Liver (tissue), 8 donors: ENCODE measurements at regions not wholly inside any gene's neighbourhood (a gene's known extent, or its start where the extent isn't known, plus 50 kb on each side); places are given as distances from the start of the nearest gene placed in this dataset.

ENCODE experiments used
- DNase-seq: peaks from one replicate; pipeline ENCODE4 v3.0.0-alpha.2; 2017; ENCODE audit warnings: low spot score
- H3K27ac ChIP-seq, 2 donors: one replicate each; pipeline ENCODE4 v1.7.0; 2013; ENCODE audit warnings: inconsistent platforms in 2 of 2, low read length in 2 of 2, control low read depth in 1 of 2, low read depth in 1 of 2, mild to moderate bottlenecking in 1 of 2
- H3K27me3 ChIP-seq, 4 donors: one replicate each; pipeline versions ENCODE4 v1.6.1 to v1.7.0; 2013; ENCODE audit warnings: low read length in 3 of 4, inconsistent platforms in 1 of 4, mild to moderate bottlenecking in 1 of 4, moderate library complexity in 1 of 4; ENCODE audit not compliant: control insufficient read depth in 4 of 4, insufficient read depth in 4 of 4
- H3K36me3 ChIP-seq, 4 donors: one replicate each; pipeline versions ENCODE4 v1.6.1 to v1.7.0; 2013; ENCODE audit warnings: low read length in 3 of 4, mild to moderate bottlenecking in 3 of 4, low read depth in 1 of 4, moderate library complexity in 1 of 4; ENCODE audit not compliant: control insufficient read depth in 4 of 4, insufficient read depth in 3 of 4
- H3K4me1 ChIP-seq, 4 donors: one replicate each; pipeline versions ENCODE4 v1.6.1 to v1.7.0; 2013; ENCODE audit warnings: low read length in 3 of 4, mild to moderate bottlenecking in 3 of 4, moderate library complexity in 1 of 4; ENCODE audit not compliant: control insufficient read depth in 4 of 4, insufficient read depth in 4 of 4
- H3K4me3 ChIP-seq, 3 donors: one replicate each; pipeline versions ENCODE4 v1.6.1 to v1.7.0; 2013; ENCODE audit warnings: low read length in 3 of 3, control low read depth in 1 of 3, low read depth in 1 of 3, mild to moderate bottlenecking in 1 of 3
- H3K9ac ChIP-seq, 2 donors: one replicate each; pipeline ENCODE4 v1.7.0; 2013; ENCODE audit warnings: low read length in 2 of 2, mild to moderate bottlenecking in 2 of 2, moderate library complexity in 2 of 2, control low read depth in 1 of 2, low read depth in 1 of 2
- H3K9me3 ChIP-seq, 4 donors: one replicate each; pipeline versions ENCODE4 v1.6.1 to v1.7.0; 2013; ENCODE audit warnings: low read length in 3 of 4; ENCODE audit not compliant: control insufficient read depth in 4 of 4
- ATF3 ChIP-seq: IDR thresholded peaks from 2 replicates; pipeline ENCODE4 v1.6.1; 2016; ENCODE audit warnings: antibody characterized with exemption
- CTCF ChIP-seq: fragments of 150-350 bp; IDR thresholded peaks from 2 replicates; pipeline ENCODE4 v1.5.1; 2017; ENCODE audit warnings: improper control_type of control experiment, low read depth, low read length; ENCODE audit not compliant: missing input control
- EGR1 ChIP-seq, 2 donors: IDR thresholded peaks; 2 replicates each; pipeline ENCODE4 v1.6.1; 2016 to 2018; ENCODE audit warnings: antibody characterized with exemption in 2 of 2, low read depth in 2 of 2
- FOXA1 ChIP-seq: IDR thresholded peaks from 2 replicates; pipeline ENCODE4 v1.6.1; 2016; ENCODE audit warnings: antibody characterized with exemption
- FOXA2 ChIP-seq: IDR thresholded peaks from 2 replicates; pipeline ENCODE4 v1.6.1; 2016; ENCODE audit warnings: antibody characterized with exemption
- GABPA ChIP-seq, 2 donors: IDR thresholded peaks in 1 of 2; conservative IDR thresholded peaks in 1 of 2; 2 replicates each; pipeline ENCODE4 v1.6.1; 2016; ENCODE audit warnings: antibody characterized with exemption in 2 of 2, mild to moderate bottlenecking in 1 of 2, moderate library complexity in 1 of 2
- HNF4A ChIP-seq, 2 donors: conservative IDR thresholded peaks; 2 replicates each; pipeline ENCODE4 v1.6.1; 2016; ENCODE audit warnings: antibody characterized with exemption in 2 of 2, mild to moderate bottlenecking in 2 of 2
- HNF4G ChIP-seq: IDR thresholded peaks from 2 replicates; pipeline ENCODE4 v1.6.1; 2016; ENCODE audit warnings: antibody characterized with exemption
- MAX ChIP-seq: IDR thresholded peaks from 2 replicates; pipeline ENCODE4 v1.6.1; 2016; ENCODE audit warnings: antibody characterized with exemption
- NR2F2 ChIP-seq: IDR thresholded peaks from 2 replicates; pipeline ENCODE4 v1.6.1; 2016; ENCODE audit warnings: antibody characterized with exemption
- RAD21 ChIP-seq, 2 donors: IDR thresholded peaks; 2 replicates each; pipeline ENCODE4 v1.6.1; 2016; ENCODE audit warnings: antibody characterized with exemption in 2 of 2, mild to moderate bottlenecking in 2 of 2
- RXRA ChIP-seq, 2 donors: IDR thresholded peaks; 2 replicates each; pipeline ENCODE4 v1.6.1; 2017 to 2018; ENCODE audit warnings: antibody characterized with exemption in 2 of 2, mild to moderate bottlenecking in 1 of 2
- SP1 ChIP-seq: IDR thresholded peaks from 2 replicates; pipeline ENCODE4 v1.6.1; 2018; ENCODE audit warnings: antibody characterized with exemption, mild to moderate bottlenecking
- TAF1 ChIP-seq: conservative IDR thresholded peaks from 2 replicates; pipeline ENCODE4 v1.6.1; 2016; ENCODE audit warnings: antibody characterized with exemption, mild to moderate bottlenecking
- YY1 ChIP-seq: IDR thresholded peaks from 2 replicates; pipeline ENCODE4 v1.6.1; 2016; ENCODE audit warnings: antibody characterized with exemption, mild to moderate bottlenecking
- WGBS: extraction: QIAGEN DNeasy Blood & Tissue Kit; methylation state at CpG from one replicate; pipeline ENCODE4 v1.1.7; 2013; 5-methylcytosine and 5-hydroxymethylcytosine counted together
- donor health status: healthy.
- donor health status: healthy.
- donor health status: healthy.
- donor health status: healthy.
- donor health status: healthy.

GRCh38 chr6:3987053-3987452 lies 91.9 kb downstream of the FAM217A start (continued):
- TF ChIP-seq MAX (no peak), FOXA2 (no peak), ATF3 (no peak), NR2F2 (no peak), HNF4G (no peak), SP1 (no peak), GABPA (IDR thresholded peaks at IDR 0.05 in 1 of 2, conservative IDR thresholded peaks at IDR 0.05 in 1 of 2) (no peak)

GRCh38 chr6:3987576-3987975 lies 91.4 kb downstream of the FAM217A start:
- 91% methylated on average over 2 of the region's 2 CpGs for WGBS

GRCh38 chr6:3990692-3991491 lies 88.0 kb downstream of the FAM217A start:
- TF ChIP-seq NR2F2 (peak; percentile 35), YY1 (peak; percentile 18), CTCF (peak; percentile 87), HNF4A (conservative IDR thresholded peaks at IDR 0.05) (peak in 1 of 2 donors; percentile 19), TAF1 (no peak), RXRA (IDR thresholded peaks at IDR 0.05) (peak in 1 of 2 donors; percentile 47), RAD21 (IDR thresholded peaks at IDR 0.05) (peak; percentile 95 to 97), FOXA2 (peak; percentile 13), FOXA1 (no peak)
- WGBS, result 30% methylated on average over 21 of the region's 21 CpGs
- peak overlapping the region in 1 of 2 donors; percentile 4 for H3K9ac ChIP-seq

More at GRCh38 chr6:3987576-3987975, 91.4 kb downstream of the FAM217A start:
- peaks cover 0 to 3% (median 1%) of the 10 kb centered on the region in 4 donors for H3K4me1 ChIP-seq
- DNase-seq, result no peak
- H3K9me3 ChIP-seq, result no peaks in the 10 kb centered on the region
- no peak overlapping the region for H3K9ac ChIP-seq
- TF ChIP-seq EGR1 (IDR thresholded peaks at IDR 0.05; ENCODE audit: low read depth in 2 of 2) (no peak), FOXA1 (no peak), RXRA (IDR thresholded peaks at IDR 0.05) (no peak), TAF1 (no peak), GABPA (IDR thresholded peaks at IDR 0.05 in 1 of 2, conservative IDR thresholded peaks at IDR 0.05 in 1 of 2) (no peak), YY1 (no peak), FOXA2 (no peak)
- H3K4me3 ChIP-seq, result no peak overlapping the region
- H3K36me3 ChIP-seq, result no peaks in the 10 kb centered on the region
- no peak overlapping the region for H3K27ac ChIP-seq
- H3K27me3 ChIP-seq, result no peaks in the 10 kb centered on the region

More at GRCh38 chr6:3990692-3991491, 88.0 kb downstream of the FAM217A start:
- DNase-seq, result peak; percentile 84
- no peaks in the 10 kb centered on the region for H3K36me3 ChIP-seq
- H3K27me3 ChIP-seq, result no peaks in the 10 kb centered on the region
- H3K4me3 ChIP-seq, result peak overlapping the region; percentile 16 to 56 (median 30)
- peaks cover 0 to 3% (median 2%) of the 10 kb centered on the region in 4 donors for H3K4me1 ChIP-seq
- H3K27ac ChIP-seq, result peak overlapping the region; percentile 36 to 38
- no peaks in the 10 kb centered on the region for H3K9me3 ChIP-seq
